Left colon (tissue), 2 donors: ENCODE measurements at regions not wholly inside any gene's neighbourhood (a gene's known extent, or its start where the extent isn't known, plus 50 kb on each side); places are given as distances from the start of the nearest gene placed in this dataset.
"Not testable (repeated sequence)": the region's sequence is repeated elsewhere in the genome, so short reads cannot be mapped to it uniquely, and the experiment has no call there.

Experiments
- ATAC-seq: fragments of 200-7000 bp; cut with Tn5 transposase; one replicate; pipeline ENCODE4 v1.9.1; 2020; ENCODE audit warnings: mild to moderate bottlenecking, moderate library complexity
- DNase-seq, 2 donors: peaks; one replicate each; pipeline ENCODE4 v3.0.0-alpha.2; 2020
- intact Hi-C, 2 donors: fragments of 100-400 bp; cut with DNase I in 1 of 2; cut with micrococcal nuclease in 1 of 2; formaldehyde crosslinking; loops; one replicate each; pipeline versions ENCODE4 v1.11.2 to v1.14.0; 2022; cut with DNase I, micrococcal nuclease
- donor health status: DM: no; HTN: no; CAD: no.
- donor health status: DM: yes; HTN: yes; CAD: no.

- no peak for ATAC-seq
These were observed 89.9 kb upstream of the MITF start for GRCh38 chr3:69649120-69650065.

GRCh38 chr3:69648126-69648525 is 91.1 kb upstream of the MITF start:
- DNase-seq = no peak
- no peak for ATAC-seq
- intact Hi-C loops = no loop called here

More at GRCh38 chr3:69649120-69650065, 89.9 kb upstream of the MITF start:
- no peak for DNase-seq
- intact Hi-C loops = no loop called here

- no peak for ATAC-seq
- intact Hi-C loops = no loop called here
- DNase-seq = no peak
These were observed 91.7 kb upstream of the MITF start for GRCh38 chr3:69647511-69648110.

- intact Hi-C loops = no loop called here
- DNase-seq = no peak
- ATAC-seq = no peak
These were observed 92.2 kb upstream of the MITF start for GRCh38 chr3:69647081-69647480.

GRCh38 chr3:69646287-69647067 is 92.8 kb upstream of the MITF start:
- ATAC-seq = peak; percentile 99
- intact Hi-C loops = no loop called here

GRCh38 chr3:69642606-69643005 is 96.7 kb upstream of the MITF start:
- DNase-seq = no peak
- intact Hi-C loops = no loop called here
- ATAC-seq = no peak

More at GRCh38 chr3:69646287-69647067, 92.8 kb upstream of the MITF start:
- peak; percentile 16 to 63 for DNase-seq

- intact Hi-C loops = no loop called here
- no peak for ATAC-seq
- no peak for DNase-seq
These were observed 99.4 kb upstream of the MITF start for GRCh38 chr3:69639851-69640250.

- intact Hi-C loops = no loop called here
- ATAC-seq (no peak), DNase-seq (no peak)
These were observed 110.3 kb upstream of the MITF start for GRCh38 chr3:69628951-69629350.

- ATAC-seq (no peak), DNase-seq (no peak)
- intact Hi-C loops = no loop called here
These were observed 126.0 kb upstream of the MITF start for GRCh38 chr3:69613286-69613685.

- intact Hi-C loops = no loop called here
- DNase-seq (no peak), ATAC-seq (no peak)
These were observed 126.5 kb upstream of the MITF start for GRCh38 chr3:69612791-69613190.

- ATAC-seq, intact Hi-C loops, DNase-seq: not testable (repeated sequence)
These were observed 129.7 kb upstream of the MITF start for GRCh38 chr3:69609566-69609965.

- ATAC-seq (no peak), DNase-seq (no peak)
- intact Hi-C loops = no loop called here
These were observed 131.6 kb upstream of the MITF start for GRCh38 chr3:69607466-69608305.

- intact Hi-C loops = no loop called here
- ATAC-seq (no peak), DNase-seq (no peak)
These were observed 133.4 kb upstream of the MITF start for GRCh38 chr3:69605867-69606266.

GRCh38 chr3:69604735-69605450 is 134.4 kb upstream of the MITF start:
- DNase-seq = no peak
- intact Hi-C loops = no loop called here
- no peak for ATAC-seq

GRCh38 chr3:69602112-69602511 is 137.2 kb upstream of the MITF start:
- intact Hi-C loops = no loop called here
- no peak for DNase-seq
- no peak for ATAC-seq

GRCh38 chr3:69594286-69594685 is 145.0 kb upstream of the MITF start:
- DNase-seq (no peak), ATAC-seq (no peak)
- intact Hi-C loops = no loop called here

GRCh38 chr3:69591164-69591736 is 148.0 kb upstream of the MITF start:
- ATAC-seq (no peak), DNase-seq (no peak)
- intact Hi-C loops = no loop called here

GRCh38 chr3:69590111-69590510 is 149.2 kb upstream of the MITF start:
- intact Hi-C loops = no loop called here
- no peak for DNase-seq
- ATAC-seq = no peak
